Activated CD8-positive, alpha-beta T cell treated with anti-CD3 and anti-CD28 coated beads for 36 hours (primary cell): ENCODE measurements at regions not wholly inside any gene's neighbourhood (a gene's known extent, or its start where the extent isn't known, plus 50 kb on each side); places are given as distances from the start of the nearest gene placed in this dataset.

Experiments
- ATAC-seq: fragments of 200-7000 bp; cut with Tn5 transposase; one replicate; pipeline ENCODE4 v1.10.0; 2021; ENCODE audit warnings: mild to moderate bottlenecking, moderate library complexity
- CTCF ChIA-PET: fragments of 350-600 bp; sonication (Branson Sonifier 250); formaldehyde crosslinking; loops from one replicate; lab custom pipeline; 2021; ENCODE audit warnings: antibody characterized with exemption; lab: Charles Lee
- POLR2A ChIA-PET: fragments of 350-600 bp; sonication (Branson Sonifier 250); formaldehyde crosslinking; loops from one replicate; lab custom pipeline; 2021; ENCODE audit warnings: antibody characterized with exemption; lab: Charles Lee
- DNase-seq: peaks from one replicate; pipeline ENCODE4 v3.0.0-alpha.2; 2020
- H3K27ac Mint-ChIP-seq: one replicate; pipeline ENCODE4 v1.8.0; 2021; ENCODE audit warnings: mild to moderate bottlenecking, mixed read lengths
- H3K27me3 Mint-ChIP-seq: one replicate; pipeline ENCODE4 v1.8.0; 2021; ENCODE audit warnings: mixed read lengths
- H3K36me3 Mint-ChIP-seq: one replicate; pipeline ENCODE4 v1.8.0; 2021; ENCODE audit warnings: low read depth, mixed read lengths
- H3K4me1 Mint-ChIP-seq: one replicate; pipeline ENCODE4 v1.8.0; 2021; ENCODE audit warnings: low read depth, mixed read lengths
- H3K4me3 Mint-ChIP-seq: one replicate; pipeline ENCODE4 v1.8.0; 2021; ENCODE audit warnings: mild to moderate bottlenecking, moderate library complexity, mixed read lengths
- H3K9me3 Mint-ChIP-seq: one replicate; pipeline ENCODE4 v1.8.0; 2021; ENCODE audit warnings: mixed read lengths
- intact Hi-C: fragments of 100-400 bp; cut with micrococcal nuclease; formaldehyde crosslinking; loops from one replicate; pipeline ENCODE4 v1.10.0; 2022
- TF ChIP-seq, protein P1 (sequence below): fragments of 200-600 bp; IDR thresholded peaks from one replicate; pipeline ENCODE4 v1.8.0; 2022; ENCODE audit warnings: antibody characterized with exemption, mild to moderate bottlenecking

- ChIA-PET POLR2A (no interaction called here), CTCF (no interaction called here)
- Mint-ChIP-seq H3K36me3 (no peaks in the 10 kb centered on the region), H3K27ac (no peak overlapping the region), H3K27me3 (no peaks in the 10 kb centered on the region), H3K9me3 (no peaks in the 10 kb centered on the region), H3K4me1 (no peaks in the 10 kb centered on the region), H3K4me3 (no peak overlapping the region)
- intact Hi-C loops: no loop called here
- ATAC-seq: no peak
- TF ChIP-seq, protein P1, sequence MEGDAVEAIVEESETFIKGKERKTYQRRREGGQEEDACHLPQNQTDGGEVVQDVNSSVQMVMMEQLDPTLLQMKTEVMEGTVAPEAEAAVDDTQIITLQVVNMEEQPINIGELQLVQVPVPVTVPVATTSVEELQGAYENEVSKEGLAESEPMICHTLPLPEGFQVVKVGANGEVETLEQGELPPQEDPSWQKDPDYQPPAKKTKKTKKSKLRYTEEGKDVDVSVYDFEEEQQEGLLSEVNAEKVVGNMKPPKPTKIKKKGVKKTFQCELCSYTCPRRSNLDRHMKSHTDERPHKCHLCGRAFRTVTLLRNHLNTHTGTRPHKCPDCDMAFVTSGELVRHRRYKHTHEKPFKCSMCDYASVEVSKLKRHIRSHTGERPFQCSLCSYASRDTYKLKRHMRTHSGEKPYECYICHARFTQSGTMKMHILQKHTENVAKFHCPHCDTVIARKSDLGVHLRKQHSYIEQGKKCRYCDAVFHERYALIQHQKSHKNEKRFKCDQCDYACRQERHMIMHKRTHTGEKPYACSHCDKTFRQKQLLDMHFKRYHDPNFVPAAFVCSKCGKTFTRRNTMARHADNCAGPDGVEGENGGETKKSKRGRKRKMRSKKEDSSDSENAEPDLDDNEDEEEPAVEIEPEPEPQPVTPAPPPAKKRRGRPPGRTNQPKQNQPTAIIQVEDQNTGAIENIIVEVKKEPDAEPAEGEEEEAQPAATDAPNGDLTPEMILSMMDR: no peak
- no peak for DNase-seq
Observed at GRCh38 chr1:56357927-56358690, 221.3 kb downstream of the PLPP3 start.

GRCh38 chr1:56356376-56356990 lies 222.9 kb downstream of the PLPP3 start:
- no peaks in the 10 kb centered on the region for H3K9me3 Mint-ChIP-seq
- no peaks in the 10 kb centered on the region for H3K4me1 Mint-ChIP-seq
- DNase-seq: no peak
- no peak overlapping the region for H3K4me3 Mint-ChIP-seq
- intact Hi-C loops: no loop called here
- CTCF ChIA-PET: no interaction called here
- POLR2A ChIA-PET: no interaction called here
- H3K27me3 Mint-ChIP-seq: no peaks in the 10 kb centered on the region
- ATAC-seq: no peak
- H3K36me3 Mint-ChIP-seq: no peaks in the 10 kb centered on the region
- TF ChIP-seq, protein P1: no peak
- H3K27ac Mint-ChIP-seq: no peak overlapping the region

DNA sequence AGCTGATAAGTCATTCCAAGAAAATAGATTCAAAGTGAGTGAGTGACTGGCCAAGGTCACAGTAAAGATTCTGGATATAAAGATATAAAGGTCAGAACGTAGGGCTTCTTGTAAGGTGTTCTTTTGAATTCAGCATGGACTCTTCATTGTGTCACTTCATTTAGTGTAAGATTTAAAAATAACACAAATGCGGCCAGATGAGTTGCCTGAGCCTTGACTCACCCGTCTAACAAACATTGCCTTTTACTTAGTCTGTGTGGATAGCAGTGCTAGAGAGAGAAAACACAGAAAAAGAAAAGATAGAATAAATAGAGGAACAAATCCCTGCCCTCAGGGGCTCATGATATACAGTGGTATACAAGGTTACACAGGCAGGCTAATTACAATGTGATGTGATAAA lies 223.4 kb downstream of the PLPP3 start:
- TF ChIP-seq, protein P1: no peak
- Mint-ChIP-seq H3K4me3 (no peak overlapping the region), H3K27me3 (no peaks in the 10 kb centered on the region), H3K4me1 (no peaks in the 10 kb centered on the region), H3K9me3 (no peaks in the 10 kb centered on the region), H3K36me3 (no peaks in the 10 kb centered on the region), H3K27ac (no peak overlapping the region)
- ChIA-PET POLR2A (no interaction called here), CTCF (no interaction called here)
- DNase-seq (no peak), ATAC-seq (no peak)
- intact Hi-C loops: no loop called here

- Mint-ChIP-seq H3K27ac (no peak overlapping the region), H3K36me3 (no peaks in the 10 kb centered on the region), H3K4me3 (no peak overlapping the region), H3K9me3 (no peaks in the 10 kb centered on the region), H3K4me1 (no peaks in the 10 kb centered on the region), H3K27me3 (no peaks in the 10 kb centered on the region)
- ATAC-seq (no peak), DNase-seq (no peak)
- ChIA-PET CTCF (no interaction called here), POLR2A (no interaction called here)
- TF ChIP-seq, protein P1: no peak
- intact Hi-C loops: no loop called here
Observed at GRCh38 chr1:56355422-56355821, 223.9 kb downstream of the PLPP3 start.

GRCh38 chr1:56345831-56346230 lies 233.5 kb downstream of the PLPP3 start:
- Mint-ChIP-seq H3K27ac (no peak overlapping the region), H3K27me3 (peaks cover 4% of the 10 kb centered on the region), H3K4me3 (no peak overlapping the region), H3K36me3 (no peaks in the 10 kb centered on the region), H3K4me1 (no peaks in the 10 kb centered on the region), H3K9me3 (peaks cover 8% of the 10 kb centered on the region)
- DNase-seq (no peak), ATAC-seq (no peak)
- POLR2A ChIA-PET: no interaction called here
- CTCF ChIA-PET: no interaction called here
- TF ChIP-seq, protein P1: no peak
- intact Hi-C loops: no loop called here
